ENCODE measurements at regions not wholly inside any gene's neighbourhood (a gene's known extent, or its start where the extent isn't known, plus 50 kb on each side); places are given as distances from the start of the nearest gene placed in this dataset.

DNA sequence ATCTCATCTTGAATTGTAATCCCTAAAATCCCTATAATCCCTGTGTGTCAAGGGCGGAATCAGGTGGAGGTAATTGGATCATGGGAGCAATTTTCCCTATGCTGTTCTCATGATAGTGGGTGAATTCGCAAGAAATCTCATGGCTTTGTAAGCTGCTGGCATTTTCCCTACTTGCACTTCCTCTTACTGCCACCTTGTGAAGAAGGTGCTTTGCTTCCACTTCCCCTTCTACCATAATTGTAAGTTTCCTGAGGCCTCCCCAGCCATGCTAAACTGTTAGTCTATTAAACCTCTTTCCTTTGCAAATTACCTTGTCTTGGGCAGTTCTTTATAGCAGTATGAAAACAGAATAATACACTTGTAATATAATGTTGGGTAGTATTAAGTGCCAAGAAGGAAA lies 1087.4 kb upstream of the SLIT2 start:
- POLR2A ChIA-PET: no interaction called here
- H3K9ac ChIP-seq (ENCODE audit: control insufficient read depth, insufficient read depth, low read length): no peak overlapping the region
- no peak overlapping the region for H3K27ac ChIP-seq (ENCODE audit: control insufficient read depth, insufficient read depth)
- CTCF ChIA-PET: no interaction called here
- no peak for DNase-seq (ENCODE audit: low read depth, low spot score)
- H3K79me2 ChIP-seq (ENCODE audit: control insufficient read depth, insufficient read depth, low read length): no peaks in the 10 kb centered on the region
- intact Hi-C loops (cut with micrococcal nuclease; ENCODE audit: unreplicated experiment): no loop called here
- H3K4me1 ChIP-seq (ENCODE audit: control insufficient read depth, insufficient read depth, low read length): no peaks in the 10 kb centered on the region
- no peak for ATAC-seq
- no peak overlapping the region for H3K4me2 ChIP-seq (ENCODE audit: control insufficient read depth, insufficient read depth)
- H3K9me3 ChIP-seq (replicated peaks; ENCODE audit: control insufficient read depth, insufficient read depth, low read length): no peaks in the 10 kb centered on the region
- WGBS (ENCODE audit: insufficient coverage, insufficient replicate concordance, low lambda C conversion rate, missing lambda C conversion rate): 28% methylated on average over 2 of the region's 2 CpGs
- TF ChIP-seq SMC3 (IDR thresholded peaks at IDR 0.05; ENCODE audit: borderline replicate concordance, low read length): no peak
- TF ChIP-seq, protein P1, sequence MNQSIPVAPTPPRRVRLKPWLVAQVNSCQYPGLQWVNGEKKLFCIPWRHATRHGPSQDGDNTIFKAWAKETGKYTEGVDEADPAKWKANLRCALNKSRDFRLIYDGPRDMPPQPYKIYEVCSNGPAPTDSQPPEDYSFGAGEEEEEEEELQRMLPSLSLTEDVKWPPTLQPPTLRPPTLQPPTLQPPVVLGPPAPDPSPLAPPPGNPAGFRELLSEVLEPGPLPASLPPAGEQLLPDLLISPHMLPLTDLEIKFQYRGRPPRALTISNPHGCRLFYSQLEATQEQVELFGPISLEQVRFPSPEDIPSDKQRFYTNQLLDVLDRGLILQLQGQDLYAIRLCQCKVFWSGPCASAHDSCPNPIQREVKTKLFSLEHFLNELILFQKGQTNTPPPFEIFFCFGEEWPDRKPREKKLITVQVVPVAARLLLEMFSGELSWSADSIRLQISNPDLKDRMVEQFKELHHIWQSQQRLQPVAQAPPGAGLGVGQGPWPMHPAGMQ (IDR thresholded peaks at IDR 0.05; ENCODE audit: borderline replicate concordance): no peak
- TF ChIP-seq PBX3 (IDR thresholded peaks at IDR 0.05; ENCODE audit: insufficient replicate concordance, low read depth, low read length): no peak
- TF ChIP-seq, protein P2, sequence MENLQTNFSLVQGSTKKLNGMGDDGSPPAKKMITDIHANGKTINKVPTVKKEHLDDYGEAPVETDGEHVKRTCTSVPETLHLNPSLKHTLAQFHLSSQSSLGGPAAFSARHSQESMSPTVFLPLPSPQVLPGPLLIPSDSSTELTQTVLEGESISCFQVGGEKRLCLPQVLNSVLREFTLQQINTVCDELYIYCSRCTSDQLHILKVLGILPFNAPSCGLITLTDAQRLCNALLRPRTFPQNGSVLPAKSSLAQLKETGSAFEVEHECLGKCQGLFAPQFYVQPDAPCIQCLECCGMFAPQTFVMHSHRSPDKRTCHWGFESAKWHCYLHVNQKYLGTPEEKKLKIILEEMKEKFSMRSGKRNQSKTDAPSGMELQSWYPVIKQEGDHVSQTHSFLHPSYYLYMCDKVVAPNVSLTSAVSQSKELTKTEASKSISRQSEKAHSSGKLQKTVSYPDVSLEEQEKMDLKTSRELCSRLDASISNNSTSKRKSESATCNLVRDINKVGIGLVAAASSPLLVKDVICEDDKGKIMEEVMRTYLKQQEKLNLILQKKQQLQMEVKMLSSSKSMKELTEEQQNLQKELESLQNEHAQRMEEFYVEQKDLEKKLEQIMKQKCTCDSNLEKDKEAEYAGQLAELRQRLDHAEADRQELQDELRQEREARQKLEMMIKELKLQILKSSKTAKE (IDR thresholded peaks at IDR 0.05; ENCODE audit: low read depth, poor library complexity, severe bottlenecking): no peak
- peak; percentile 69; the same call in 1 of the 2 replicates for TF ChIP-seq SPI1 (IDR thresholded peaks at IDR 0.05; ENCODE audit: borderline replicate concordance, insufficient read depth, low read depth, low read length)
- no TSS peak for BruUV-seq (replicated peaks)
- H4K20me1 ChIP-seq (ENCODE audit: control insufficient read depth, insufficient read depth): no peaks in the 10 kb centered on the region
- RAD21 ChIA-PET (ENCODE audit: unreplicated experiment): no interaction called here
- in situ Hi-C loops (cut with MboI): loop anchor here (25.0 kb wide), 1 partner anchor 98 kb away; no protein-coding TSS in a partner anchor
- H3K36me3 ChIP-seq (ENCODE audit: control insufficient read depth in 2 of 2, insufficient read depth in 2 of 2, low read length in 1 of 2): no peaks in the 10 kb centered on the region
- no peak for FAIRE-seq
- H3K4me3 ChIP-seq: no peak overlapping the region
- H2AFZ ChIP-seq (ENCODE audit: control insufficient read depth, low read depth, low read length): no peak overlapping the region
- SMC1A ChIA-PET (ENCODE audit: uncharacterized antibody, unreplicated experiment): no interaction called here
- no peaks in the 10 kb centered on the region for H3K27me3 ChIP-seq (replicated peaks in 1 of 2; ENCODE audit: control insufficient read depth in 2 of 2, insufficient read depth in 2 of 2, low read length in 1 of 2)

Measured in GM12878 (cell line).